RPMI8226 (cell line): ENCODE measurements at regions not wholly inside any gene's neighbourhood (a gene's known extent, or its start where the extent isn't known, plus 50 kb on each side); places are given as distances from the start of the nearest gene placed in this dataset.
"Not testable (repeated sequence)": the region's sequence is repeated elsewhere in the genome, so short reads cannot be mapped to it uniquely, and the experiment has no call there.

Experiments used
- DNase-seq: peaks from one replicate; pipeline ENCODE4 v3.0.0-alpha.2; 2015

GRCh38 chr3:185995352-185995751 is 57.5 kb upstream of the TRA2B start:
- no peak for DNase-seq

DNA sequence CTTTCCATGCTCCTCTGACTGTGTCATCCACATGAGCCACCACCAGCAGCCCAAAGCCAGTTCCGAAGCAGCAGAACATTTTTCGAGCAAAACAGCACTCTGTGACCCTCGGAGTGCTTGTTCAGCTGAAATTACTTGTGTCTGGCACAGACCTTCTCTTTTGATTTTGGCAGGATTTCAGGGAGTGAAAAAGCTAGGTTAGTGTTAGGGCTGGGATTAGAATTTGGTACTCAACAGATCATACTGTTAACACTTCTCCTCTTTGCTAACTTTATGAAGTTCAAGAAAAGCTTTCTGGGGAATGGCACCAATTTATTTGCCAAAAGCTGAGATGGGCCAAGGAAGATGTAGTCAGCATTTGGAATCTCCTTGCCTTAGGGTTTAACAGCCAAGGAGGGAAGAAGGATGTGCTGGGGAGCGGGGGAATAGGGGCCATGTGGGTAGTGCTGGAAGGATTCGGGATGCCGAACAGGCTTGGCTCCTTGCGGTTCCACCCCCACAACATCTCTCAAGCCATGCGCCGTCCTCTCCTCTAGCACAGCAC is 55.1 kb upstream of the TRA2B start:
- DNase-seq, result peak; percentile 42

DNA sequence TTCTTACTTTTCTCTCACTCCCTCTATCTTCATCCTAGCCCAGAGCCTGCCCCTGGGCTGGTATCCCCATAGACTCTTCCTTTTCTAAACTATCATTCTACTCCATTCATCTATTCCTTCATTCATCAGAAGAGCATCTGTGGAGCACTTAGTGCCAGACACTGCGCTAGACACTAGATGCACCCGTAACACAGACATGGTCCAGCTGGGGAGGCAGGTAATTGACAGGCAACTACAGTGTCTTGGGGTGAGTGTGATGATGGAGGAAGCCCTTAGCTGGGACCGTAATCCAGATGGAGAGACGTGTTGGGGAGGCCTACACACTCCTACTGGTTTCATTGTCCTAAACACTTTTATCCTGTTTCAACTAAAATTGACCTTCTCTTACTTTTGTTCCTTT is 53.2 kb upstream of the TRA2B start:
- not testable (repeated sequence) for DNase-seq

DNA sequence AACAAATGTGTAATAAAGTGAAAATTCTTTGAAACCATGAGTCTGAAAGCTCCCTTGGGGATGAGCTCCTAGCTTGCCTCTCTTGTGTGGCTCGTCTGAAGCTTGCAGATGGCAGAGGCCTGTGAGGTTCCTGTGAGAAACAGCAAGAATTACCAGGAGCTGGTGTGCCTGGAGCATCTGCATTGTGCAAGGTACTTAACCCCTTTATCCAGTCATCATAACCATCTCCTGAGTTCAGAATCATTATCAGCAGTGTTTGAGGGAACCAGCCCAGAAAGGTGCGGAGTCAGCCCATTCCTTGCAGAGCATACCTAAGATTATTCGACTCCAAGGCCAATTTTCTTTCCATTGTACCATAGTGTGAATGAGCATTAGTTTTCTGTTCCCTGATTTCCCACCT is 51.7 kb upstream of the TRA2B start:
- DNase-seq, result no peak

GRCh38 chr3:185988816-185989175 is 51.0 kb upstream of the TRA2B start:
- peak; percentile 84 for DNase-seq

GRCh38 chr3:185988080-185988815 is 50.4 kb upstream of the TRA2B start:
- DNase-seq, result no peak
